ENCODE measurements at regions not wholly inside any gene's neighbourhood (a gene's known extent, or its start where the extent isn't known, plus 50 kb on each side); places are given as distances from the start of the nearest gene placed in this dataset.

DNA sequence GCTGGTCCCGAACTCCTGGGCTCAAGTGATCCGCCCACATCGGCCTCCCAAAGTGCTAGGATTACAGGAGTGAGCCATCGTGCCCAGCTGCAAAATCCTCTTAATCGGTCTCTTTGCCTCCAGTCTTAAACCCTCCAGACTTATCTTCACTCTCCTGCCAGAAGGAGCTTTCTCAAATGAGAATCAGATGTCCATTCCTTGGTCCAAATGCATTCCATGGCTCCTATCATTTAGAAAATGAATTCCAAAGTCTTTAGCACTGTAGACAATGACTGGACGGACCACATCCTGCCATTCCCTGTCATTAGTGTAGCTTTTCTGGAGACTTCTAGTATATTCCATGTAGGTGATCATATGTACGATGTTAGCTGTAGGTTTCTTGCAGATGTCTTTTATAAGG, 141.9 kb downstream of the ID4 start:
- DNase-seq = no peak

DNA sequence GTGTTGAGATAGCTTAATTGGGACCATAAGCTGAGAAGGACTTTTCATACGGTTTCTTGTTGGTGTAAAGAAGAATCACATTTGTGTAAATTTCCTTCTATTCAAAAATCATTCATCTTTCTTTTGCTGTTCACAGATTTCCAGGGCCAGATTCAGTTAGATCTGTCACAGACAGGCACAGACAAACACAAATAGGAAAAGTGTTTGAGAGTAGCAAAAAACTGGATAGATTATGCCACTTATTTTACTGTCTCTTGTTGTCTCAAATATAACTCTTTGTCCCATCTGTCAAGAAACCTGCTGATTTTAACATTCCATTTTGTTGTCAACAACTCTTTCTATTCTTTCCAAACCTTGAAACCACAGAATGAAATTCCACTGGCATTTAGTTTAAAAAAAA, 142.8 kb downstream of the ID4 start:
- no peak for DNase-seq

DNA sequence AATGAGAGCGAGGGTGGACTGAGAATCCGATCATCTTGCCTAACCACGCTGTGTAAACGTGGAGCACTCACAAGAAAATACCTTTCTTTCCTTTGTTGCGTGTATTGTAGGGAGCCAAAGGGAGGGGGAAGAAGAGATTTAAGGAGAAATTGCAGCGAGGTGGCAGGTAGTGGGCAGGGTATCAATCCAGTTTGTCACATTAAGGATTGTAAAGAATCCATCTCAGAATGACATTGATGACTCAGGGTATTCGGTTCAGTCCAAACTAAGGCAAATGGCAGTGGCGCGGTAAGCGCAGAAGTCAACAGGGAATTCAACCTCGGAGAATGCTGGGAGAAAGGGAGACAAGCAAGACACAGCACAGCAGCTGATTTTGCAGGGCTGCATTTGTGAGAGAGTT, 146.2 kb downstream of the ID4 start:
- DNase-seq = no peak

DNA sequence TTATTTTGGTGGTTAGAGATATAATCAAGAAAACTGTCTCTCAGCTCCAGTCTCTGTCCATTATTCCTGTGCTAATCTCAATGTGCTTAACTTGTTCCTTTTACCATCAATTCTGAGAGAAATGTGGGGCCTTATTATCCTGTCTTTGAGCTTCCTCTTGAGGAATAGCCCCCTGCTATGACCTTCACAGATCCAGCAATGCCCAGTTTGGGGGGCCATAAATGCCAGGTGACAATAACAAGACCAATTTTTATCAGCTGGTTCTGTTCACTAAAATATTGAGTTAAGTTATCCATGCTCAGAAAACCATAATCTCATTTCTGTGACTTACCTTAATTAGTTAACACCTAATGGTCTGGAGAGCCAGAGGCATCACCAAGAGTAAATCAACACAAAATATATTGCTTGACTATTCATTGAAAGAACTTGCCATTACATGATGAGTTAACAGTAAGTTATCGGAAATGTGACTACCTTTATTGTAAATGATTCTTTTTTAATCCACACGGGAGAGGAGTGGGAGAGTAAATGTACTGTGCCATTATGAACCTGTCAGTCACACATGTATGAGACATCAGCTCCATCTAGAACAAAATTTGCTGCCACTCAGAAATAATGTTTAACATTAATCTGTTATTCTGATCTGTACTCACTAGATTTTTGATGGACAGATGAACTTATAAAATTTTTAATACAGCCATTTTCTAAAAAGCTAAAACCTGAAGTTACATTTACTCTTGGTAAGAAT, 149.7 kb downstream of the ID4 start:
- DNase-seq = no peak

DNA sequence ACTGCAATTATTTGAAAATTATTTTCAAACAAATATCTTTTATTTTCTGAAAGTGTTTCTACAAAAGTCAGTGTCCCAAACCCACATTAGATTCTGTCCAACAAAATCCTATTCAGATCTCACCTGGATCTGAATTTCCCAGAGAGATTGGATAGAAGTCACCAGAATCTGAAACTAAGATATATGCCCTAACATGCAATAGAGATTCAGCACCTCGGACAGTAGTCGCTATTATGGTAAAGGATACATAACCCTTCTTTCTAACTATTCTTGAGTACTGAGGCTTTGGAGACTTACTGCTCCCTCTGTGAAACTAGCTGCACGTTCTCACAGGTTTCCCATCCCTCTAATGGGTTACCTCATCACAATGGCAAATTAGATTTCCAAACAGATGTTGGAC, 151.4 kb downstream of the ID4 start:
- no peak for DNase-seq

DNA sequence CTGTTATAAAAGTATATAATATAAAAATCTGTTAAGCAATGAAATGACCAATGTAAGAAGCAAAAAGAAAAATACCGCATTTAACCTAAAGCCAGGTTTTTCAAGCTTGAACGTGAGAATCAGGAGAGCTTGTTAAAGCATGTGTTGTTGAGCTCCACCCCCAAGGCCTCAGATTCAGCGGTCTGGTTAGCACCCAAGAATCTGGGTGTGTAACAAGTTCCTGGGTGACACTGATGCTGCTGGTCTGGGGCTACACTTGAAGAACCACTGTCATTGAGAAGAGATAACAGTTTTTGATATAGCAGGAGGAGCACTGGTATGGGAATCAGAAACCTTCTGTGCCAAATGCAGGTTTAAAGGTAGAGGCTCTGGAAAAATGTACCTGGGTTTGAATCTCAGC, 154.0 kb downstream of the ID4 start:
- no peak for DNase-seq

DNA sequence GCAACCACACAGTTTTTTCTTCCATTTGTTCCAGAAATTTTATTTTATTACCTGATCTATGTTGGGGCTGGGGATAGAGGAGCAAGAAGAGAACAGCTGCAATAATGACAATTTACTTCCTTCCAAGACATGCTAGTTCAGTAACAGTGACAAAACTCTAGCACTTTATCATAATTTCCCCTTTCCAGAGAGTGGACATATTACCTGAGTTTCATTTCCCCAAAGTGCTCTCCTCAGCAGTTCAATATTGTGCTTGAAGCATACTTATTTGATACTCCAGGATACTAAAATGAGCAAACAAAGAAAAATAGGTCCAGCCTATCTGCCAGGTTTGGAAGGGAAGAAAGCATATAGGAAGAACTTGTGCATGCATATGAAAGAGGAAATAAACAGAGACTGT, 157.7 kb downstream of the ID4 start:
- no peak for DNase-seq

DNA sequence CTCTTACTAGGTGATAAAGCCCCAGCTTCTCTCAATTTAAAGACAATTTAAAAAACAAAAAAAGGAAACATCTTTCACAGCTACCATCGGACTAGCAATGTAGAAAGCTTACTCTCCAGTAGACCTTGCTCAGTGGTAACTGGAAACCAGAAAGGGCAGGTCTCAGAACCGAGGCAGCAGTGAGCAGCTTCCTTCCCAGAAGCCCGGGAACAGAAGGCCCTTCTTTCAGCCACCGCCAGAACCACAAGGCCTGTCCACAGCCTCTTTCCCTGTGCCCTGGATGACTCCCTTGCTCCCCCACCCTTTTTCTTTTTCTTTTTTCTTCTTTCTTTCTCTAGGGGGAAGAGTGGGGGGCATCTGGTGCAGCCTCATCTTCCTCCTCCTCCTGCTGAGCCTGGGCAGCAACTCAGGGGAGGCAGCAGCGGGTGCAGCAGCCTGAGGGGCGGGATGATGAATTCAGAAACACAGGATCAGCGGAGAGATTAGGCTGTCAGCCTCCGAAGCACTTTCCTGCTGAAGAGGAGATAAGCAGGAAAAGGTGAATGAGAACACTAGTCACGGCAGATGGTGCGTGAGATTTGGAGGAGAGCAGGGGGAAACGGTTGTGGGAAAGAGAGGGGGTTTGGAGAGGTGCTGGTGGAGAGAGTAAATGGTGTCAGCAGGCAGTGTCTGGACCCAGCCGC, 158.5 kb downstream of the ID4 start:
- no peak for DNase-seq

DNA sequence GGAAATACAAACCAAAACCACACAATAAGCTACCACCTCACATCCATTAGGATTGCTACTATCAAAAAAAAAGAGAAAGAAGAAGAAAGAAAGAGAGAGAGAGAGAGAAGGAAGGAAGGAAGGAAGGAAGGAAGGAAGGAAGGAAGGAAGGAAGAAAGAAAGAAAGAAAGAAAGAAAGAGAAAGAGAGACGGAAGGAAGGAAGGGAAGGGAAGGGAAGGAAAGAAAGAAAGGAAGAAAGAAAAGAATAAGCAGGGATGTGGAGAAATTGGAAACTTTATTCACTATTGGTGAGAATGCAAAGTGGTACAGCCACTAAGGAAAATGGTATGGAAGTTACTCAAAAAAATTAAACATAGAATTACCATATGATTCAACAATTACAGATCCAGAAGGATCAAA, 159.9 kb downstream of the ID4 start:
- DNase-seq = no peak

DNA sequence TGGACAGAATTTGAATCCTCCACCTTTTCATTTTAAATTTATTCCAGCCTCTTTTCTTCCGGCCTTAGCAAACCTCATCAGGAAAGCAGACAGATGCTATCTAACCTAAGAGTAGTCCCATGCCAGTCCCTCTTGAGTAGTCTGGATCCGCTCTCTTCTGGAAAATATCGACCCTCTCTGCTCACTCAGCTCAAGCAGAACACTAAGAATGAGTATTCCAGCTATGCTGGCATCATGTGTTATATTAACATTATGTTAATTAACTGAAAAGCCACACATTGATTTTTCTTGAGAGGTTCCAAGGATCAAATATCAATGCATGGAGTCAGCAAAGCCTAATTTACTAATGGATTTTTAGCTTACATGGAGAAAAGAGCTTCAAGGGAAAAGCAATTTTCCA, 161.4 kb downstream of the ID4 start:
- no peak for DNase-seq

DNA sequence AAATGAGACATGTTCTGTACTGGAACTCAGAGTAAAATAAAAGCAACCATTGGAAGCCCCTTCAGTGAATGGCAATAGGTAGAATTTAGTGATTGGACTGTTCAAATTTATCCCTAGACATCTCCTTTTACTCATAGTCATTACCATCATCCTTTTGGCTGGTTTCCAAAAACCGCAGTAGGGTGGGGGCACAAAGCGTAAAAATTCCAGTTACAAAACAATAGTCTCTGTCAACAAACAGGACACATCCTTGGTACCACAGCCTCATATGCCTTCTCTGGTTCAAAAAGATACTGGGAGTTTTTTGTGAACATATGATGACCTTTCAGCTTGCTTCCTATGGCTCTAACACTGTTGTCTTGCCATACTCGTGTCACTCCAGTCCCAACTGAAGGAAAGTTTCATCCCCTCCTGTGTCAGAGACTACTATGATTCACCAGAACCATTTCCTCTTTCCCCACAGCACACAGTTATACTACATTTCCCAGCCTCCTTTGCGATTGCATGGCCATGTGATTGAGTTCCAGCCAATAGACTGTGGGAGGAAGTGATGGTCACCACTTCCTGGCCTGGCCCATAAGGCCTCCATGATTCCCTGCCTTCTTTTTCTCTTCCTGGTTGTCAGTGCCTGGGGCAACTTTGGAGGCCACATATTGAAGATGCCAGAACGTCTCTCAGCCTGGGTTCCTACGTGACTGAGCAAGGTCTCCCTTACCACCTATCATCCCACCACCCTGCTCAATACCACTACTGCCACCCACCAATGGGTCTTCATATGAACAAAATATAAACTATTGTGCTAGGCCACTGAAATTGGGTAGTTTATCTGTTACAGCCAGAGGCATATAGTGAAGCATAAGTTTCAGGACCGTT, 162.4 kb downstream of the ID4 start:
- DNase-seq = no peak

DNA sequence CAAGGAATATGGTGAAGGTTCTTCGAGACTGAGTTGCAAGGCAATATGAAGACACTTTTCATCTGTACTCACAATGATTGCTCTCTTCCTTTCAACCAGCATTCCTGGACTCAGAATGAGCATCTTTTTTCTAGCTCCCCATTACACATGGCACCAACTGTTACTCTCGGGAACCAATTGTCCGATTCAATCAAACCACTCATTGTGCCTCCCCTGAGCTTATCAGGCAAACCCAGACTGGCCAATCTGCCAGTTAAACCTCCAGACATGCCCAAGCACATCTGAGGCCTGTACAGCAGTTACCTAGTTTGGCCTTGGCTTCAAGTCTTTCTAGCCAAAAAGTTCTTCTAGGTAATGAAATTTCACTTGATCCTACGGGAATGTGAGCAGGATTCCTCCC, 164.1 kb downstream of the ID4 start:
- no peak for DNase-seq

DNA sequence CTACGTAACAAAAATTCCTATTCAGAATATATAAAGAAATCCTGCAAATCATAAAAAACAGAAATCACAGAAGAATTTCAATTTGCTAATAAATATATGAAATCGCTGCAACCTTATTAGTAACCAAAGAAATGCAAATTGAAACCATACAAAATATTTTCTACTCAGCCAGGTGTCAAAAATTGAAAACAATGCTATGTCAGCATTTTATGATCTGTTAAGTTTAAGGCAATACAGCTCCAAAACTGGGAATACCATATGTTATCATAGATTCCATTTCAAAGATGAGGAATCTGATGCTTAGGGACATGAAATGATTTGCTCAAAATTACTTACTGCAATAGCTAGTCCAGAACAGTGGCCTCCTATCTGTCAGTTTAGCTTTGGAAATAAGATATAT, 168.9 kb downstream of the ID4 start:
- no peak for DNase-seq

DNA sequence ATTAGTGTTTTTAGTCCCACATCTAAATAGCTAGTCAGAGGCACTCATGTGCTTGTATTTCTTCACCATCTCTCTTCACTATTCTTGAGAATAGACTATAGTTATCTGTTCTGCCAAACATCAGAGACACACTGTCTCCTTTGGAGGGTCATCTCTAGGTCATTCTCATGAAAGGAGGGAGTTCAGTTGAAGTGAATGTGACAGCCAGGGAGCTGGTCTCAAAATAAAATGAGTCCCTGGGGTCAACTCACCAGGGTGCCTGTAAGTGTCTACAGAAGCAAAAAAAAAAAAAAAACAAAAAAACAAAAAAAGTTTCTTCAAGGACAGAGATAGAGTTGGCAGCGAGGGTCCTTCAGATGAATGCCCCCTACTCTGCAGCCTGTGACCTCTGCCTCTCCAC, 171.0 kb downstream of the ID4 start:
- DNase-seq = no peak

DNA sequence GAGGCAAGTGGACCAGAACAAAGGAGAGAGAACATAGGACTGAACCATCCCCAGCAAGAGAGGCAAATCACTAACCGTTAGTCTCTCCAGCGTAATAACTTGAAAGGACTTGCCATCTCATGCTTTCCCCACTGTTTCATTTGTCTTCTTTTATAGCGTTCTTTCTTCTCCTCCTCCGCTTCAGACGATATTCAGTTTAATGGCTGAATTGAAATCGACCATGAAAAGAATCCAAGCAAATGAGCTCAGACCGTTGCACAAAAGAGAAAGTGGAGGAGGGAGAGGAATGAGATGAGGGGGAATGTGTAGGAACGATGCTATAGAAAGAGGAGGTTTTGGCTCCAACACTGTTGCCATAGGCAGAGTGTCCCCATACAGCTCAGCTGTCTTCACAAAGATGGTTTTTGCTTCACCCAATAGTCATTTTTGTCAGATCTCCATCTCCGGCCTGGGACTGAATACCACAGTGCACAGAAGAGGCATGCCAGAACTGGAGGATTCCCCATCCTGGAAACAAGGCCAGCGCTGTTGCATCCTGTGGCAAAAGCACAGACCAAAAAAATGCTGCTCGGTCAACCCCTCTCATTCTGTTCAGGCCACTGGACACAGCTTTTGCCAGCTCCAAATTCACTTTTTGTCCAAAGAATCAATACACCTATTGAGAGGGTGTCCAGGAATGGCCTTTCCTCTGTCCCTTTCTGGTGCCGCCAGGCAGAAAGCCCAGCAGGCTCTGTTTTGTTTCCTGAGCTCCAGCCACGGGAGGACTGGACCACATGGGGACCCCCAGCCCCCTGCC, 176.1 kb downstream of the ID4 start:
- DNase-seq = no peak

DNA sequence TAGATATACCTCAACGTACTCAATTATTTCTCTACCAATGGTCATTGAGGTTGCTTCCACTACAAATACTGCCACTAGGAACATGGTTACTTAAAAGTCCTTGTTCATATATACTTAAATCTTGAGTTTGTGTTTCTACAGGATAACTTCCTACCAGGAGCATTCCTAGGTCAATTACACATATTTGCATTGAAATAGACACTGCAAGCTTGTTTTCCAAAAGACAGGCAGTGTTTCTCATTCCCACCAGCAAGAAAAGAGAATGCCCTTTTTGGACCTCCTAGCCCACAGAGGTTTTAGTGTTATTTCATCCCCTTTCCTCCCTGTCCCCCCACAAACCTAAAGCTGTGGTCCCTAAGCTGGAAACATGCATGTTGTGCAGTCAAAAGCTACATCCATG, 177.3 kb downstream of the ID4 start:
- no peak for DNase-seq

DNA sequence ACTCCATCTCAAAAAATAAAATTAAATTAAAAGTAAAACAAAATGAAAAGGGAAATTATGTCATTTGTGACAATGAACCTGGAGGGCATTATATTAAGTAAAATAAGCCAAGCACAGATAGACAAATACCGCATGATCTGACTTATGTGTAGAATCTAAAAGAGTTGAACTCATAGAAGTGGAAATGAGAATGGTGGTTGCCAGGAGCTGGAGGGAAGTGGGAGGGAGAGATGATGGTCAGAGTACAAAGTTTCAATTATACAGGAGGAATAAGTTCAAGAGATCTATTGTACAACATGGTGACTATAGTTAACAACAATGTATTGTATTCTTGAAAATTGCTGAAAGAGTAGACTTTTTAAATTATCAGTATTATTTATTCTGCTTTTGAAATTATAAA, 183.4 kb downstream of the ID4 start:
- DNase-seq = no peak

DNA sequence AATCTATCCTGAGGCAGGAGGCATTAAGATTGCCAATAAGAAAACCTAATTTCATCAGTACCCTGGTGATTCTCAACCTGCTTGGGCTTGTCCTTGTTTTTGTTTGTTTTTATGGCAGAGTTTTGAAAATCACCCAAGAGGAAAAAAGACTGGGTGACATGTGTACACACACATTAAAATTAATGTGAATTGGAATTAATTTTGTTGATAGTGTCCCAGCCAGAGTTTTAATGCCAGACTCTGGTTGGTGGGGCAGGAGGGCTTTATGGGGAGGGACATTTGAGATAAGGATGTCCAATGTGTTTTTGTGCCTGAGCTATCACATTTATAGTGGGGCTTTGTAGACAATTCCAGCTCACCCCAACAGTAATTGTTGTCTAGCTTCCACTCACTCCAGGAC, 184.6 kb downstream of the ID4 start:
- no peak for DNase-seq

DNA sequence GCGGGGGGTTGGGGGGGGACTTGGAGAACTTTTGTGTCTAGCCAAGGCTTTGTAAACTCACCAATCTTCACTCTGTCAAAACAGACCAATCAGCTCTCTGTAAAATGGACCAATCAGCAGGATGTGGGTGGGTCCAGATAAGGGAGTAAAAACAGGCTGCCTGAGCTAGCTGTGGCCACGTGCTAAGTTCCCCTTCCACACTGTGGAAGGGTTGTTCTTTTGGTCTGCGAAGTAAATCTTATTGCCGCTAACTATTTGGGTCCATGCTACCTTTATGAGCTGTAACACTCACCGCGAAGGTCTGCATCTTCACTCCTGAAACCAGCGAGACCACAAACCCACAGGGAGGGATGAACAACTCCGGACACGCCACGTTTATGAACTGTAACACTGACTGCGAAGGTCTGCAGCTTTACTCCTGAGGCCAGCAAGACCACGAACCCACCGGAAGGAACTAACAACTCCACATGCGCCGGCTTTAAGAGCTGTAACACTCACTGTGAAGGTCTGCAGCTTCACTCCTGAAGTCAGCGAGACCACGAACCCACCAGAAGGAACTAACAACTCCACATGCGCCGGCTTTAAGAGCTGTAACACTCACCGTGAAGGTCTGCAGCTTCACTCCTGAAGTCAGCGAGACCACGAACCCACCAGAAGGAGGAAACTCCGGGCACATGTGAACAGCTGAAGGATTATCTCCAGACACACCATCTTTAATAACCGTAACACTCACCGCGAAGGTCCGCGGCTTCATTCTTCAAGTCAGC, 186.6 kb downstream of the ID4 start:
- DNase-seq = peak; percentile 20

DNA sequence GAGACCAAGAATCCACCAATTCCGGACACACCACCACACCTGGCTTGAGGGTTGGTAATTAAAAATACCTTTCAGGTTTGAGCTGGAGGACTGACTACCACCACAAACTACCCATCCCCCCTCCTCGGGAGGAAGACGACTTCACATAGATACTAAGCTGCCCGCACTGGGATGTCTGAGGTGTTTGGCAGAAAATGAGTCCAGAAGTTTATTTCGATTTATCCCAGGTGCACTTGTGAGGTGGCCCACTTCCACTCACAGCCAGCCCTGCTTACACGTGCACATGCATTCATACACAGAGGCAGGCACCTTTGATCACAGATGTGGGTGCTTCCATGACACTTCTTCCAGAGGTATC, 187.1 kb downstream of the ID4 start:
- DNase-seq = no peak

DNA sequence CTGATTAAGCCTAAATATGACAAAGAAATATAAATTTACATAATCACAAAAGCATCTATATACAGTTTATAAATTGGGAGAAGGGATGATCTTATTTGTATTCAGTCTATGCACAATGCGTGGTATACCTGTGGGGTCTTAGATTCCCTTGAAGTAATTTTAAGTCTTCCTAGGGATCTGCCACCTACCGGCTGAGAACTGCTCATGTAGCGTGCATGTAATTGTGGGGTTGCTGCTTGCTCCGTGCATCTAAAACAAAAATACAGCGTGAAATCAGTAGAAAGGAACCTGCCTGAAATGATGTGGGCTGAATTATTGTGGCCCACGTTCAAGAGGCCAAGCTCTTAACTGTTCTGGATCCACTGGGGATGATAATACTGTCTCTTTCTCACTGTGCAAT, 187.3 kb downstream of the MBOAT1 start:
- DNase-seq = no peak

DNA sequence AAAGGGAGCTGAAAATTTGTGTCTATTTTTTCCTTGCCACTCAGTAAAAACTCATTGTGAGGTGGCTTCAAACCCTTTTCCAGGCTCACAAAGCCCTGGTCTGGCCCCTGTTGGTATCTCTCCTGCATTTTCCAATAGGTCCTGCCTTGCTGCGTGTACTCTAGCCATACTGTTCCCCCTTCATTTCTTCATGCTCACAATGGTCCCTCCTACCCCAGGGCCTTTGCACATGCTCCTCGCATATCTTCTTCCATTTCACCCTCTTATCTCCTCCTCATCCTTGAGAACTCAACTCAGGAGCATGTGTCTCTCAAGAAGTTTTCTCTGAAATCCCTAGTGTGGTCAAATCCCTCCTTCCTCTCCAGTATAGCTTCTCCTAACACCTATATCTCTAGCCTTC, 186.6 kb downstream of the MBOAT1 start:
- no peak for DNase-seq
